Duodenal mucosa (tissue), 2 donors: ENCODE measurements at regions not wholly inside any gene's neighbourhood (a gene's known extent, or its start where the extent isn't known, plus 50 kb on each side); places are given as distances from the start of the nearest gene placed in this dataset.

ENCODE experiments used
- H3K27ac ChIP-seq: one replicate; pipeline ENCODE4 v1.7.0; 2013; ENCODE audit warnings: low read depth, low read length
- H3K27me3 ChIP-seq, 2 donors: one replicate each; pipeline ENCODE4 v1.7.0; 2013; ENCODE audit warnings: low read length in 2 of 2, control low read depth in 1 of 2; ENCODE audit not compliant: insufficient read depth in 2 of 2, control insufficient read depth in 1 of 2
- H3K36me3 ChIP-seq, 2 donors: one replicate each; pipeline ENCODE4 v1.7.0; 2013; ENCODE audit warnings: low read length in 2 of 2, control low read depth in 1 of 2; ENCODE audit not compliant: insufficient read depth in 2 of 2, control insufficient read depth in 1 of 2
- H3K4me1 ChIP-seq, 2 donors: one replicate each; pipeline ENCODE4 v1.7.0; 2013; ENCODE audit warnings: low read length in 2 of 2, control low read depth in 1 of 2; ENCODE audit not compliant: insufficient read depth in 2 of 2, control insufficient read depth in 1 of 2
- H3K4me3 ChIP-seq, 2 donors: one replicate each; pipeline ENCODE4 v1.7.0; 2013; ENCODE audit warnings: low read length in 2 of 2, low read depth in 1 of 2
- H3K9ac ChIP-seq, 2 donors: one replicate each; pipeline ENCODE4 v1.7.0; 2013; ENCODE audit warnings: low read length in 2 of 2, low read depth in 1 of 2
- H3K9me3 ChIP-seq, 2 donors: one replicate each; pipeline ENCODE4 v1.7.0; 2013; ENCODE audit warnings: low read length in 2 of 2, control low read depth in 1 of 2; ENCODE audit not compliant: control insufficient read depth in 1 of 2

GRCh38 chr2:105597011-105597805, 147.5 kb upstream of the NCK2 start:
- H3K4me1 ChIP-seq: peaks cover 9 to 14% of the 10 kb centered on the region in 2 donors
- no peaks in the 10 kb centered on the region for H3K9me3 ChIP-seq
- H3K27ac ChIP-seq: no peak overlapping the region
- no peak overlapping the region for H3K4me3 ChIP-seq
- H3K36me3 ChIP-seq: no peaks in the 10 kb centered on the region
- no peak overlapping the region for H3K9ac ChIP-seq
- no peaks in the 10 kb centered on the region for H3K27me3 ChIP-seq

- H3K27ac ChIP-seq: no peak overlapping the region
- no peak overlapping the region for H3K4me3 ChIP-seq
- H3K27me3 ChIP-seq: no peaks in the 10 kb centered on the region
- peaks cover 8 to 12% of the 10 kb centered on the region in 2 donors for H3K4me1 ChIP-seq
- H3K9ac ChIP-seq: no peak overlapping the region
- H3K36me3 ChIP-seq: no peaks in the 10 kb centered on the region
- H3K9me3 ChIP-seq: no peaks in the 10 kb centered on the region
Measured at GRCh38 chr2:105596411-105596921, 148.2 kb upstream of the NCK2 start.

- Histone ChIP-seq H3K4me1 (peaks cover 0 to 4% of the 10 kb centered on the region in 2 donors), H3K27me3 (no peaks in the 10 kb centered on the region), H3K9me3 (peaks cover 0 to 4% of the 10 kb centered on the region in 2 donors), H3K9ac (no peak overlapping the region), H3K4me3 (no peak overlapping the region), H3K27ac (no peak overlapping the region), H3K36me3 (no peaks in the 10 kb centered on the region)
Measured at GRCh38 chr2:105595536-105595935, 149.2 kb upstream of the NCK2 start.

- Histone ChIP-seq H3K36me3 (no peaks in the 10 kb centered on the region), H3K4me3 (no peak overlapping the region), H3K27me3 (no peaks in the 10 kb centered on the region), H3K4me1 (peaks cover 0 to 4% of the 10 kb centered on the region in 2 donors), H3K9ac (no peak overlapping the region), H3K27ac (no peak overlapping the region), H3K9me3 (peaks cover 4 to 13% of the 10 kb centered on the region in 2 donors)
Measured at GRCh38 chr2:105593221-105593967, 151.3 kb upstream of the NCK2 start.

GRCh38 chr2:105592288-105592687, 152.4 kb upstream of the NCK2 start:
- Histone ChIP-seq H3K27ac (no peak overlapping the region), H3K9ac (no peak overlapping the region), H3K36me3 (no peaks in the 10 kb centered on the region), H3K9me3 (peaks cover 4 to 13% of the 10 kb centered on the region in 2 donors), H3K4me3 (no peak overlapping the region), H3K27me3 (no peaks in the 10 kb centered on the region), H3K4me1 (peaks cover 0 to 4% of the 10 kb centered on the region in 2 donors)

GRCh38 chr2:105590780-105591660, 153.7 kb upstream of the NCK2 start:
- Histone ChIP-seq H3K9me3 (peaks cover 4 to 13% of the 10 kb centered on the region in 2 donors), H3K27ac (no peak overlapping the region)

GRCh38 chr2:105588581-105588980, 156.1 kb upstream of the NCK2 start:
- H3K9ac ChIP-seq: no peak overlapping the region
- peaks cover 0 to 17% of the 10 kb centered on the region in 2 donors for H3K4me1 ChIP-seq
- H3K27ac ChIP-seq: no peak overlapping the region
- H3K36me3 ChIP-seq: no peaks in the 10 kb centered on the region
- H3K9me3 ChIP-seq: peaks cover 4 to 13% of the 10 kb centered on the region in 2 donors
- no peaks in the 10 kb centered on the region for H3K27me3 ChIP-seq
- no peak overlapping the region for H3K4me3 ChIP-seq

More at GRCh38 chr2:105590780-105591660, 153.7 kb upstream of the NCK2 start:
- no peaks in the 10 kb centered on the region for H3K36me3 ChIP-seq
- no peak overlapping the region for H3K4me3 ChIP-seq
- peaks cover 0 to 4% of the 10 kb centered on the region in 2 donors for H3K4me1 ChIP-seq
- H3K27me3 ChIP-seq: no peaks in the 10 kb centered on the region
- H3K9ac ChIP-seq: no peak overlapping the region

- Histone ChIP-seq H3K9ac (no peak overlapping the region), H3K9me3 (peaks cover 4 to 13% of the 10 kb centered on the region in 2 donors), H3K27me3 (no peaks in the 10 kb centered on the region), H3K36me3 (no peaks in the 10 kb centered on the region), H3K27ac (no peak overlapping the region), H3K4me3 (no peak overlapping the region), H3K4me1 (peaks cover 4 to 25% of the 10 kb centered on the region in 2 donors)
Measured at GRCh38 chr2:105587637-105588036, 157.1 kb upstream of the NCK2 start.

- no peak overlapping the region for H3K27ac ChIP-seq
- peaks cover 17 to 32% of the 10 kb centered on the region in 2 donors for H3K4me1 ChIP-seq
- no peaks in the 10 kb centered on the region for H3K36me3 ChIP-seq
- peaks cover 4 to 7% of the 10 kb centered on the region in 2 donors for H3K9me3 ChIP-seq
- H3K4me3 ChIP-seq: no peak overlapping the region
- H3K27me3 ChIP-seq: no peaks in the 10 kb centered on the region
- no peak overlapping the region for H3K9ac ChIP-seq
Measured at GRCh38 chr2:105584435-105585010, 160.2 kb upstream of the NCK2 start.
